Keratinocyte (primary cell): ENCODE measurements at regions not wholly inside any gene's neighbourhood (a gene's known extent, or its start where the extent isn't known, plus 50 kb on each side); places are given as distances from the start of the nearest gene placed in this dataset.

Experiments used
- EZH2 ChIP-seq: IDR thresholded peaks from one replicate; pipeline ENCODE4 v1.6.1; 2012; ENCODE audit warnings: inconsistent platforms, mild to moderate bottlenecking, low read length, moderate library complexity
- TF ChIP-seq, protein P1 (sequence below), 3 experiments: IDR thresholded peaks in 1 of 3; conservative IDR thresholded peaks in 1 of 3; optimal IDR thresholded peaks in 1 of 3; 2 replicates in 2 of 3; 3 replicates in 1 of 3; pipeline versions ENCODE3 to v1.5.1; 2011; ENCODE audit warnings: low read length in 3 of 3, mild to moderate bottlenecking in 3 of 3, moderate library complexity in 2 of 3, control low read depth in 1 of 3, inconsistent platforms in 1 of 3; ENCODE audit not compliant: insufficient read depth in 2 of 3; ENCODE audit errors: extremely low read depth in 1 of 3

DNA sequence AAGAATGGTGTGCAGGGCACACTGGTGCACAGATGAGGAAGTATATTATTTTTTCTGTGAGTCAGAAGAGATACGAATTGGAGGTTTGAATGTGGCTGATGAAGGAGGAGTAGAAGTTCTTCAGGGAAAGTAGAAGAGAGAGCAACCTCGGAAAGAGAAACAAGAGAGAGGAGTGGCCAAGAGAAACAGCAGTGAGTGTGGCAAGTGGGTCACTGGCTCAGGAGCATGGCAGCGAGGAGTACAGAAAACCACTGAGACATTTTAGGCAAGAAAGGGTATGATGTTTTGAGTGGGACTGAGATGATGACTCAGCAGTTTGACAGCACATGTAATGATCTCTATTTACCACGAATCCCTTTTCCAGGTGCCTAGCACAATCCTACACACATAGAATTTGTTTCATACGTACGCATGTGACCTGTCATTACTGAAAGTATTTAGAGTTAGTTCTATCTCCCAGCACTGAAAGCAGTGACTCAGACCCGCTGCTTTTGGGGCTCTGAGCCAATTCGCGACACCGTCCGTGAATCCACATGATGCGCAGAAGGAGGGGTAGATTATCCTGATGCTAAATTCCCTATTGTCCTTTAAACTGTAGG lies 915.4 kb downstream of the DCDC2C start:
- TF ChIP-seq, protein P1, sequence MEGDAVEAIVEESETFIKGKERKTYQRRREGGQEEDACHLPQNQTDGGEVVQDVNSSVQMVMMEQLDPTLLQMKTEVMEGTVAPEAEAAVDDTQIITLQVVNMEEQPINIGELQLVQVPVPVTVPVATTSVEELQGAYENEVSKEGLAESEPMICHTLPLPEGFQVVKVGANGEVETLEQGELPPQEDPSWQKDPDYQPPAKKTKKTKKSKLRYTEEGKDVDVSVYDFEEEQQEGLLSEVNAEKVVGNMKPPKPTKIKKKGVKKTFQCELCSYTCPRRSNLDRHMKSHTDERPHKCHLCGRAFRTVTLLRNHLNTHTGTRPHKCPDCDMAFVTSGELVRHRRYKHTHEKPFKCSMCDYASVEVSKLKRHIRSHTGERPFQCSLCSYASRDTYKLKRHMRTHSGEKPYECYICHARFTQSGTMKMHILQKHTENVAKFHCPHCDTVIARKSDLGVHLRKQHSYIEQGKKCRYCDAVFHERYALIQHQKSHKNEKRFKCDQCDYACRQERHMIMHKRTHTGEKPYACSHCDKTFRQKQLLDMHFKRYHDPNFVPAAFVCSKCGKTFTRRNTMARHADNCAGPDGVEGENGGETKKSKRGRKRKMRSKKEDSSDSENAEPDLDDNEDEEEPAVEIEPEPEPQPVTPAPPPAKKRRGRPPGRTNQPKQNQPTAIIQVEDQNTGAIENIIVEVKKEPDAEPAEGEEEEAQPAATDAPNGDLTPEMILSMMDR (optimal IDR thresholded peaks at IDR 0.05 in 1 of 3, IDR thresholded peaks at IDR 0.05 in 1 of 3, conservative IDR thresholded peaks at IDR 0.05 in 1 of 3; ENCODE audit: extremely low read depth in 1 of 3, insufficient read depth in 2 of 3, low read length in 3 of 3) = no peak
- TF ChIP-seq EZH2 = no peak
